Thyroid gland (tissue), 4 donors: ENCODE measurements at regions not wholly inside any gene's neighbourhood (a gene's known extent, or its start where the extent isn't known, plus 50 kb on each side); places are given as distances from the start of the nearest gene placed in this dataset.
"Not testable (repeated sequence)": the region's sequence is repeated elsewhere in the genome, so short reads cannot be mapped to it uniquely, and the experiment has no call there.

Experiments used
- DNase-seq, 2 donors: peaks; one replicate each; pipeline ENCODE4 v3.0.0-alpha.2; 2019
- H3K27ac ChIP-seq, 3 donors: fragments of 200-600 bp; sonication (generic); 1 replicate in 2 of 3; 2 replicates in 1 of 3; pipeline ENCODE4 v1.5.1; 2016 to 2019; ENCODE audit warnings: mild to moderate bottlenecking in 1 of 3, moderate library complexity in 1 of 3
- H3K27me3 ChIP-seq: fragments of 200-600 bp; sonication (generic); one replicate; pipeline ENCODE4 v1.5.1; 2019
- H3K36me3 ChIP-seq, 2 donors: fragments of 200-600 bp; sonication (generic); one replicate each; pipeline ENCODE4 v1.5.1; 2016 to 2019
- H3K4me1 ChIP-seq, 2 donors: fragments of 200-600 bp; sonication (generic); one replicate each; pipeline ENCODE4 v1.5.1; 2017 to 2019
- H3K4me3 ChIP-seq, 3 donors: fragments of 200-600 bp; sonication (generic); replicated peaks in 1 of 3; 1 replicate in 2 of 3; 2 replicates in 1 of 3; pipeline ENCODE4 v1.5.1; 2016; ENCODE audit warnings: mild to moderate bottlenecking in 1 of 3
- H3K9me3 ChIP-seq: fragments of 200-600 bp; sonication (generic); one replicate; pipeline ENCODE4 v1.5.1; 2017
- POLR2A ChIP-seq, 2 donors: fragments of 450-650 bp; IDR thresholded peaks; one replicate each; pipeline ENCODE4 v1.6.1; 2017; ENCODE audit warnings: antibody characterized with exemption in 2 of 2, mild to moderate bottlenecking in 2 of 2, moderate library complexity in 1 of 2
- WGBS, 2 donors: methylation state at CpG; one replicate each; pipeline ENCODE4 v1.1.5; 2017; 5-methylcytosine and 5-hydroxymethylcytosine counted together
- intact Hi-C: fragments of 100-400 bp; cut with DNase I; formaldehyde crosslinking; loops from one replicate; pipeline ENCODE4 v1.15.1; 2023
- TF ChIP-seq, protein P1 (sequence below), 6 experiments: fragments of 200-600 bp in 3 of 6; fragments of 450-650 bp in 3 of 6; sonication (generic) in 3 of 6; IDR thresholded peaks; one replicate each; pipeline ENCODE4 v1.5.1; 2016 to 2019; ENCODE audit warnings: antibody characterized with exemption in 6 of 6, mild to moderate bottlenecking in 2 of 6, inconsistent platforms in 1 of 6, moderate library complexity in 1 of 6

DNA sequence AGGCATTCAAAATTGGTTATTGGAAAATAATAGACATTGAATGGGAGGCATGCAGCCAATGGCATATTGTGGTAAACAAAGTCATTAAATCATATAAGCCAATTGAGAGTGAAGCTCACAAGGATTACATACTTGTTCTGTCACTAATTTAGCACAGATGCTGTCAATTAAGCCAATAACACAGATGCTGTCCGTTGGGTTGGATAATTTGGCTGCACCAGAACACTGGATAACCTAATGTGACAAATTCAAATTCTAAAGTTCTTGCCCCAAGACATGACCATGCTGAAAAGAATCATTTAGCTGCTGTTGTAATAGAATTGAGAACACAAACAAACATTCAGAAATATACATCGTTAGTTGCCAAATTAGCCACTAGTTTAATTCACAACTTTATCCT is 1796.4 kb downstream of the EFNA5 start:
- H3K27me3 ChIP-seq: no peaks in the 10 kb centered on the region
- WGBS, 2 donors: 75 to 91% methylated on average over 2 of the region's 2 CpGs
- TF ChIP-seq, protein P1, sequence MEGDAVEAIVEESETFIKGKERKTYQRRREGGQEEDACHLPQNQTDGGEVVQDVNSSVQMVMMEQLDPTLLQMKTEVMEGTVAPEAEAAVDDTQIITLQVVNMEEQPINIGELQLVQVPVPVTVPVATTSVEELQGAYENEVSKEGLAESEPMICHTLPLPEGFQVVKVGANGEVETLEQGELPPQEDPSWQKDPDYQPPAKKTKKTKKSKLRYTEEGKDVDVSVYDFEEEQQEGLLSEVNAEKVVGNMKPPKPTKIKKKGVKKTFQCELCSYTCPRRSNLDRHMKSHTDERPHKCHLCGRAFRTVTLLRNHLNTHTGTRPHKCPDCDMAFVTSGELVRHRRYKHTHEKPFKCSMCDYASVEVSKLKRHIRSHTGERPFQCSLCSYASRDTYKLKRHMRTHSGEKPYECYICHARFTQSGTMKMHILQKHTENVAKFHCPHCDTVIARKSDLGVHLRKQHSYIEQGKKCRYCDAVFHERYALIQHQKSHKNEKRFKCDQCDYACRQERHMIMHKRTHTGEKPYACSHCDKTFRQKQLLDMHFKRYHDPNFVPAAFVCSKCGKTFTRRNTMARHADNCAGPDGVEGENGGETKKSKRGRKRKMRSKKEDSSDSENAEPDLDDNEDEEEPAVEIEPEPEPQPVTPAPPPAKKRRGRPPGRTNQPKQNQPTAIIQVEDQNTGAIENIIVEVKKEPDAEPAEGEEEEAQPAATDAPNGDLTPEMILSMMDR (IDR thresholded peaks at IDR 0.05): no peak
- no peak overlapping the region for H3K4me3 ChIP-seq
- no peaks in the 10 kb centered on the region for H3K9me3 ChIP-seq
- H3K4me1 ChIP-seq: no peaks in the 10 kb centered on the region
- no peak overlapping the region for H3K27ac ChIP-seq
- intact Hi-C loops: no loop called here
- DNase-seq: no peak
- no peaks in the 10 kb centered on the region for H3K36me3 ChIP-seq

DNA sequence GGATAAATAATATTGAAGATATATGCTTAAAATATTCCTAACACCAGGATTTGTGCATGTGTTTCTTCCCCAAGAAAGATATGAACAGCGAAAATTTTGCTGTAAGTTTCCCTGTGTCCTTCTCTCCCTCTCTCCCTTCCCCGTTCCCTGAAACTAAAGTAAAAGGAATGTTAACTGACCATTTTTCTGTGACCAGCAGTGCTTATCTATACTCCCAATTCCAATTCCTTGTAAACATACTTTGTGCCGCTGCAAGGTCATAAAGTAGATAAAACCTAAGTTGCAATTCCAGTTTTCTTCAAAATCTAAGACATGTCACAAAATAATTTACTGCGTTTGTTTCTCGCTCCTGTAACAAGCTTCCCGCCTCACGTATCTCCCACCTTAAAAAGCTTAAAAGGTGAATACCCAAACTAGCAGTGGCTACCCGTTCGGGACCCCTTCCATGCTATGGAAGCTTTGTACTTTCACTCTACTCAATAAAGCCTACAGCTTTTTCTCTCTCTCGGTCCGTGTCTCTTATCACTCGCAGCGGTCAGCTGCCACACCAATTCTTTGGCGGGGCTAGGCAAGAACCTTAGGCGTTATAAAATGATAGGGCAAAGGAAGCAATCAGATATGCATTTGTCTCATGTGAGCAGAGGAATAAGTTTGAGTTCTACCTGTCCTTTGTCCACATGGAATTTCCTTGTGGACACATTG is 1798.0 kb downstream of the EFNA5 start:
- Histone ChIP-seq H3K4me3 (no peak overlapping the region), H3K27ac (no peak overlapping the region), H3K36me3 (no peaks in the 10 kb centered on the region), H3K27me3 (no peaks in the 10 kb centered on the region), H3K4me1 (no peaks in the 10 kb centered on the region), H3K9me3 (no peaks in the 10 kb centered on the region)
- intact Hi-C loops: no loop called here
- no peak for DNase-seq
- 92 to 93% methylated on average over 15 of the region's 15 CpGs for WGBS, 2 donors
- TF ChIP-seq, protein P1 (IDR thresholded peaks at IDR 0.05): no peak
- no peak for TF ChIP-seq POLR2A (IDR thresholded peaks at IDR 0.05)

GRCh38 chr5:105868038-105868780 is 1802.5 kb downstream of the EFNA5 start:
- intact Hi-C loops: no loop called here
- no peak for DNase-seq
- Histone ChIP-seq H3K9me3 (no peaks in the 10 kb centered on the region), H3K27ac (no peak overlapping the region), H3K4me1 (no peaks in the 10 kb centered on the region), H3K4me3 (no peak overlapping the region), H3K36me3 (no peaks in the 10 kb centered on the region), H3K27me3 (no peaks in the 10 kb centered on the region)
- 100% methylated on average over 1 of the region's 1 CpG for WGBS, 2 donors
- TF ChIP-seq, protein P1 (IDR thresholded peaks at IDR 0.05): no peak
- no peak for TF ChIP-seq POLR2A (IDR thresholded peaks at IDR 0.05)

DNA sequence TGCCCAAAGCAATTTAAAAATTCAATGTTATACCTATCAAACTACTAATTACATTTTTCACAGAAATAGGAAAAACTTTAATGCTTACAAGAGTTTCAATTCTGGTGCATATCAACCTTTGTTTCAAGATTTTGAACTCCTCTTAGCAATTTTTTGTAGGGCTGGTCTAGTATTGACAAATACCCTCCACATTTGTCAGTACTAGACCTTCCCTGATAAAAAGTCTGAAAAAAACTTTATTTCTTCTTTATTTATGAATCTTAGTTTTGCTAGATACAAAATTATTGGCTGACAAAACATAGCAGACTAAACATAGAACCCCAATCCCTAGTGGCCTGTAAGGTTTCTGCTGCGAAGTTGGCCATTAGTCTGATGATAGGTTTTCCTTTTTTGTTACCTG is 1804.9 kb downstream of the EFNA5 start:
- H3K36me3 ChIP-seq: no peaks in the 10 kb centered on the region
- intact Hi-C loops: no loop called here
- no peaks in the 10 kb centered on the region for H3K9me3 ChIP-seq
- 87 to 88% methylated on average over 1 of the region's 1 CpG for WGBS, 2 donors
- no peaks in the 10 kb centered on the region for H3K27me3 ChIP-seq
- no peak overlapping the region for H3K27ac ChIP-seq
- no peak for DNase-seq
- no peak for TF ChIP-seq POLR2A (IDR thresholded peaks at IDR 0.05)
- TF ChIP-seq, protein P1 (IDR thresholded peaks at IDR 0.05): no peak
- no peak overlapping the region for H3K4me3 ChIP-seq
- no peaks in the 10 kb centered on the region for H3K4me1 ChIP-seq

GRCh38 chr5:105859350-105859749 is 1811.4 kb downstream of the EFNA5 start:
- H3K4me3 ChIP-seq, DNase-seq, intact Hi-C loops, H3K27ac ChIP-seq, H3K9me3 ChIP-seq, H3K4me1 ChIP-seq, H3K27me3 ChIP-seq, H3K36me3 ChIP-seq: not testable (repeated sequence)
- WGBS, 2 donors: 94% methylated on average over 17 to 22 of the region's 33 CpGs
